Stimulated activated CD8-positive, alpha-beta memory T cell treated with anti-CD3 and anti-CD28 coated beads, Interleukin-12 subunit alpha, Interleukin-12 subunit beta, amount 100 ng/mL, for 4 hours (primary cell): ENCODE measurements at regions not wholly inside any gene's neighbourhood (a gene's known extent, or its start where the extent isn't known, plus 50 kb on each side); places are given as distances from the start of the nearest gene placed in this dataset.

Experiments
- DNase-seq: peaks from one replicate; pipeline ENCODE4 v3.0.0-alpha.2; 2020; ENCODE audit warnings: low read depth

GRCh38 chr2:240287011-240287410 lies 146.6 kb upstream of the OTOS start:
- no peak for DNase-seq

GRCh38 chr2:240287496-240288086 lies 147.1 kb upstream of the OTOS start:
- DNase-seq, result no peak

GRCh38 chr2:240288087-240288521 lies 147.4 kb upstream of the GPC1 start:
- DNase-seq, result no peak

DNA sequence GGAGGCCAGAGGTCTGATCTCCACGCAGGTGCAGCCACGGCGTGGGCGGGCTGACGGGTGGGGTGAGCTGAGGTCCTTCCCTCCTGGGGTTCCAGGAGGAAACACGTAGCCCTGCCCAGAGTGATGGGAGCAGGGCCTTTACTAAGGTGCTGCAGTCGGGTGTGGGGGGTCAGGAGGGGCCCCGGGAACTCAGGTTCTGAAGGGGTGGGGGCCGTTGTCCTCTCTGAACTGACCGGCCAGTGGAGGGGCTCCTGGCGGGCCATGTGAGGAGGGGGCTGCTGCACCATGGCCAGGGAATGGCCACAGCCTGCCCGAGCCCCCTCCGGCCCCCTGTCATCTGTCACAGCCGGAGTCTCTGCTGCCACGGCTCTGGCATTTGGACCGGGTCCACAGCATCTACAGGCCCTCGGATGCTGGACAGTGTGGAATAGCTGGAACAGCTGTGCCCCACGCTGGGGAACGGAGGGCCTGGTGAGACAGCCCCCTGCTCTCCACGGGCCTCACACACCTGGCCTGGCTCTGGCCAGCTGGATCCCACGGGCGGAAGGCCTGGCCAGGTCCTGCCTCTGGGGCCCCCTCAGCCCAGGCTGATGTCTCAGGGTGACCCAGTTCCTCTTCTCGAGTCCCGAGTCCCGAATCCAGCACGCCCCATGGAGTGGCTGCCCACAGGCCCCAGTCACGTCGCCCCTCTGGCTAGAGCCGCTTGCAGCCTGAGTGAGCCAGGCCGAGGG lies 145.6 kb upstream of the GPC1 start:
- DNase-seq, result no peak

DNA sequence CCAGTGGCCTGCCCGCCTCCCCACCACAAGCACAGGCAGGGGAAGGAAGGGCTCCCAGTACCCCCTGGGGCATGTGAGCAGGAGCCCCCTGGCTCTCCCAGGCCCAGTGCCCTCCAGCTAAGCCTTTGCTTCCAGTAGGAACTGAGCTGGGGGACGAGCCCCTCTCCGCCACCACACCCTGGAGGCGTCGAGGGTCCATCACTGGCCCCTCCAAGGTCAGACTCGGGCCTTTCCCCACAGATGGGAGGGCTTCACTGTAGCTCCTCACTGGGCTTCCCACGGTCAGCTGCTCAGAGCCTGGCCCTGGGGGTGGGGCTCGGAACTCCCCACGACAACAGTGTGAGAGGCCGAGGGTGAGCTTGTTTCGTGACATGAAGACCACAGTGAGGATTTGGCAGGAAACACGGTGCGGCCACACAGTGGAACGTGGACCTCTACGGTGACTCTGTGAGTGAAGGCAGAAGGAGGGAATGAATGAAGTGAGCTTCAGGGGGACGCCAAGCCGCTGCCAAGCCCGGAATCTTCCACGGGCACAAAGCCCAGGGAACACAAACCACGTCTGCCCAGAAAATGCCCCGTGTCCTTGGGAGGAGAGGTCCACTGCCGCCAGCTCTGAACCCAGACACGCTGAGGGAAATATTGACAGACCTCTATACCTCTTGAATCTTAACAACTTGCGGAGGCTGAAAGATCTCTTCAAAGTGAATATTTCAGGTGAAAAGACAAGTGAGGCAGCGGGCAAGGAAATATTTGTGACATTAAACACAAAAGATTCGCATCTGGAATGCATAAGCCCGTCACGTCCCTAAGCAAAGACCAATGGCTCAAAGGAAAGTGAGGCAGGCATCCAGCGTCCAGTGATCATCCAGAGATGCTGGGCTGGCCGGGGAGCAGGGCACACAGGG lies 144.8 kb upstream of the GPC1 start:
- DNase-seq, result no peak

DNA sequence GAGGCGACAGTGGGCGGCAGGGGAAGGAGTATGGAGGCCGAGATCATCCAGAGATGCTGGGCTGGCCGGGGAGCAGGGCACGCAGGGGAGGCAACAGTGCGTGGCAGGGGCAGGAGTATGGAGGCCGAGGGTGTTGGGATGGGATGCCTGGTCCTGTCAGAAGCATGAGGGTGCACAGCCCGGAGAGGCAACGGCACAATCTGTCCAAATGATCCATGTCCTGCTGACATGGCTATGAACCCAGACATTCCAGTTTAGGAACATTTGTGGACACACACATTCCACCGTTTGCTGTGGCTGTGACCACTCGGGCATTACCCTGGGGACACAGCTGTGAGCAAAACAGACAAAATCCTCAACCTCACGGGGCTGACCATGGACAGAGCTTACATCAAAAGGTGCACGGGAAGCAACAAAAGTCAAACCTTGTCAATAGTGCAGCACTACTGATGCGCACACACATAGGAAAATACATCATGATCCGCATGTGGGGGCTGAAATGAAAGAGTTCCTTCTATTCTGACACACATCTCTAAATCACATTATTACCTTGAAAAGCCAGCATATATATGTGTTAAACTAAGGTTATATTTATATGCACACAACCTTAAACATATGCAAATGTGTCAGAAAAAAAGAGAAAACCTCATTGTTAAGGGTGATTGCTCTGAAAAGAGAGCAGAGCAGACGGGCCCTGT lies 144.0 kb upstream of the GPC1 start:
- DNase-seq, result no peak

DNA sequence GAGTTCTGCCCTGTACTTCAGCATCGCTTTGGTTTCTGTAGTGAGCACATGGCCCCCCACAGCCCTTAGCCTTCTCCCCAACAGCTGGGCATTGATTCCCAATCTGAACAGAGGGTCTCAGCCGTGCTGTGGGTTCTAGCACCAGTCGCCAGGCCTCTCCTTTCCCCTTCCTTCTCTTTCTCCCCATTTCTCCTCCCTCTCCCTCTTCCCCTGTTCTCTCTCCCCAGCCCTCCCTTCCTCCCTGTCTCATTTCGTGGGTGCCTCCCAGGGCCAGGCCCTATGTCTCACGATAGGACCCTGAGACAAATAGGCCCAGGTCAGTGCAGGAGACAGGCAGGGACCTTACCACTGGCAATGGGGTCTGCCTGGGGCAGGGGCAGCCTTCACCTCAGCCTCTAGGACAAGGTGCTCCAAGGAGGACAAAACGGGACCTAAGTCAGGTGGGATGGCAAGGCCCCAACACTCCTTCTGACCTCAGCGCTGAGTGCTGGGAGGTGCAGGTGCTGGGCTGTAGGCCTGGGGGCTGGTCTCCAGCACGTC lies 143.4 kb upstream of the GPC1 start:
- no peak for DNase-seq

GRCh38 chr2:240292619-240293525 lies 142.6 kb upstream of the GPC1 start:
- no peak for DNase-seq

GRCh38 chr2:240293557-240294461 lies 141.7 kb upstream of the GPC1 start:
- DNase-seq, result no peak

- no peak for DNase-seq
Observed at GRCh38 chr2:240294514-240294913, 140.9 kb upstream of the GPC1 start.

GRCh38 chr2:240295256-240296103 lies 140.0 kb upstream of the GPC1 start:
- no peak for DNase-seq

GRCh38 chr2:240296104-240296406 lies 139.4 kb upstream of the GPC1 start:
- no peak for DNase-seq

- no peak for DNase-seq
Observed at GRCh38 chr2:240296476-240297255, 138.8 kb upstream of the GPC1 start.

DNA sequence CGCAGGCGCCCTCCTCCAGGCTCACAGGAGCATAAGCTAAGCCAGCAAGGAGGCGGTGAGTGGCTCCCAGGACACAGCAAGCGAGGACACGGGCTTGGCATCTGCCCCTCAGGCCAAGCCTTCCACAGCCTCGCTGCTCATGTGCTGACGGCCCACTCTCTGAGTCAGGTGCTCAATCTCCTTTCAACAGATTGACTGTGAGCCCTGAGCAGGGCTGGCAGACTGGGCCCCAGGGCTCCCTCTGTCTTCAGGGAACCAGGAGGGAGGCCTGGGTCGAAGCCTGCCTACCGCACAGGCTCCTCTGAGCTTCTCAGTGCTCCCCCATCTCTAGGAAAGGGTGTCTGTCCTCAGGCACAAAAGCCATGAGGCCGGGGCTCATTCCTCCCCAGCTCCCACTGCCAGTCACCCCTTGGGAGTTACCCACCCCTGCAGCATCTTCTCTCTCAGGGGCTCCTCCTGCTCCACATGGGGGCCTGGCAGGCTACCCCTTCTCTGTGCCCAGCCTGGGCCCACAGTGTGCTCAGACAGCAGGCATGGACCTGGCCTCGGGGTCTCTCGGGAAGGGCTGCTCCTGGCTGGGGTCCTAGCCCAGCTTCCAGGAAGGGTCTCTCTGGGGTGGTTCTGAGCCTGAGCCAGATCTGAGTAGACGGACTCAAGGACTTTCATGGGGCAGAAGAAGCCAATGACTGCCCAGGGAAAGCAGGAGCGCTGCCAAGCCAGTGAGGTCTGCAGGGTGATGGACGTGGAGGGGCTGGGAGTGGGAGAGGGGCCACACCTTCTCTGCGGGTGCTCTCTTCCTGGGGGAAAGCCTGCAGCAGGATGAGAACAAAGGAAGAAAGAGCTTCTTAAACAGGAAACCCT lies 138.0 kb upstream of the GPC1 start:
- DNase-seq, result no peak

- DNase-seq, result no peak
Observed at GRCh38 chr2:240298117-240298790, 137.2 kb upstream of the GPC1 start.

DNA sequence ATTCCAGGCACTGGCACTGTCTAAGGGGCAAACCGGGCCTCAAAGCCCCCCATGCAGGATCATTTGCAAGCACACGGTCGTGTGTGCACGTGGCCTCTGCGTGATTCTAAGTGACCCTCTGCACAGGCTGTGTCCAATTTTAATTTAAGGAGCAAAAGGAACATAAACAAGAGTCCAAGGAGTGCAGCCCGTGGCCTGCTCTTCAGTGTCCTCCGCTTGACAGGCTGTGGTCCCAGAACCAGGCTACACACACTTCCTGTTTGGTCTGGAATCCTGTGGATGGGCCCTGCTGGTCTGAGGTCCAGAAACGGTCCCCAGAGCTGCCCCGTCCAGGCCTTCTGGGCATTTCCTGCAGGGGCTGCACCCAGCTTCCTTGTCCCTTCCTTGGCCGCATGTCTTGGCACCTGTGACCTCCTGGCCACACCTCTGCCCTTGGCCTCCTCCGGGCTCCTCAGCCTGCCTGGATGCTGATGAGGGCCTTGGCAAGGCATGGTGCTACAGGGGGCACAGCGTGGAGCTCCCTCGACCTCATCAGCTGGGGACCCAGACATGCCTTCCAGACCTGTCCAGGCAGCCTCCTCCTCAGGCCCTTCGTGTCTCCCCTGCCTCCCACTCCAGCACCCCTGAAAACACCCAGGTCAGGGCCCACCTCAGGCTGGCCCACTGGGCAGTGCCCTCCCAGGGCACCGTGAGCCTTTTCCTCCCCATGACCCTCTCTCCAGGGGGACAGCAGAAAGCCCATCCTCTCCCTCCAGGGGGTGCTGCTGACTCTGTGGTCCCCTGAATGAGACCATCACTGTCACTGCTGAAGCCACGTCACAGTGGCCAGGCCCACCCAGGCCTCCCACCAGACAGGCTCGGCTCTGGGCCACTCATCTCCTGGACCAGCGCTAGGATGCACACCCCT lies 136.4 kb upstream of the GPC1 start:
- no peak for DNase-seq
